HEK293 (cell line): ENCODE measurements at regions not wholly inside any gene's neighbourhood (a gene's known extent, or its start where the extent isn't known, plus 50 kb on each side); places are given as distances from the start of the nearest gene placed in this dataset.

Source experiments
- ATF2 ChIP-seq: fragments of 450-650 bp; formaldehyde crosslinking; IDR thresholded peaks from 2 replicates; pipeline ENCODE4 v1.5.1; 2016; ENCODE audit warnings: missing biosample characterization, missing genetic modification characterization, low read depth
- BCL11B ChIP-seq: fragments of 450-650 bp; formaldehyde crosslinking; IDR thresholded peaks from 2 replicates; pipeline ENCODE4 v1.5.1; 2016; ENCODE audit warnings: low read depth, missing biosample characterization, missing genetic modification characterization
- CTCF ChIP-seq: fragments of 450-650 bp; formaldehyde crosslinking; IDR thresholded peaks from 2 replicates; pipeline ENCODE4 v1.5.1; 2016; ENCODE audit warnings: missing biosample characterization, missing genetic modification characterization
- PRDM10 ChIP-seq: fragments of 450-650 bp; formaldehyde crosslinking; IDR thresholded peaks from 2 replicates; pipeline ENCODE4 v1.5.1; 2016; ENCODE audit warnings: missing biosample characterization, missing genetic modification characterization
- TCF7L2 ChIP-seq: IDR thresholded peaks from 2 replicates; pipeline ENCODE4 v1.6.1; 2011; ENCODE audit warnings: low read depth, mild to moderate bottlenecking, inconsistent platforms, low read length, moderate library complexity, borderline replicate concordance
- ZBTB48 ChIP-seq: fragments of 450-650 bp; formaldehyde crosslinking; IDR thresholded peaks from 2 replicates; pipeline ENCODE4 v1.5.1; 2016; ENCODE audit warnings: missing biosample characterization, missing genetic modification characterization
- ZNF114 ChIP-seq: fragments of 450-650 bp; formaldehyde crosslinking; IDR thresholded peaks from 2 replicates; pipeline ENCODE4 v1.5.0; 2017; ENCODE audit warnings: missing biosample characterization, missing genetic modification characterization
- ZNF138 ChIP-seq: fragments of 450-650 bp; formaldehyde crosslinking; IDR thresholded peaks from 2 replicates; pipeline ENCODE4 v1.5.1; 2016; ENCODE audit warnings: missing biosample characterization, missing genetic modification characterization, borderline replicate concordance
- ZNF174 ChIP-seq: fragments of 450-650 bp; formaldehyde crosslinking; IDR thresholded peaks from 2 replicates; pipeline ENCODE4 v1.5.0; 2017; ENCODE audit warnings: missing biosample characterization, mild to moderate bottlenecking, missing genetic modification characterization
- ZNF274 ChIP-seq, 2 experiments: fragments of 200-500 bp in 1 of 2; fragments of 450-650 bp in 1 of 2; sonication (Bioruptor generic) in 1 of 2; formaldehyde crosslinking in 1 of 2; IDR thresholded peaks; 2 replicates each; pipeline versions ENCODE4 v1.5.1 to v1.6.1; 2014 to 2016; ENCODE audit warnings: borderline replicate concordance in 1 of 2, inconsistent platforms in 1 of 2, low read length in 1 of 2, missing biosample characterization in 1 of 2, missing genetic modification characterization in 1 of 2
- ZNF311 ChIP-seq: fragments of 450-650 bp; formaldehyde crosslinking; IDR thresholded peaks from 2 replicates; pipeline ENCODE4 v1.5.1; 2017; ENCODE audit warnings: missing biosample characterization, missing genetic modification characterization, borderline replicate concordance
- ZNF416 ChIP-seq: fragments of 450-650 bp; formaldehyde crosslinking; IDR thresholded peaks from 2 replicates; pipeline ENCODE4 v1.5.1; 2016; ENCODE audit warnings: missing biosample characterization, missing genetic modification characterization
- ZNF660 ChIP-seq: fragments of 450-650 bp; IDR thresholded peaks from 2 replicates; pipeline ENCODE4 v1.5.1; 2018; ENCODE audit warnings: missing biosample characterization, mild to moderate bottlenecking, missing genetic modification characterization

DNA sequence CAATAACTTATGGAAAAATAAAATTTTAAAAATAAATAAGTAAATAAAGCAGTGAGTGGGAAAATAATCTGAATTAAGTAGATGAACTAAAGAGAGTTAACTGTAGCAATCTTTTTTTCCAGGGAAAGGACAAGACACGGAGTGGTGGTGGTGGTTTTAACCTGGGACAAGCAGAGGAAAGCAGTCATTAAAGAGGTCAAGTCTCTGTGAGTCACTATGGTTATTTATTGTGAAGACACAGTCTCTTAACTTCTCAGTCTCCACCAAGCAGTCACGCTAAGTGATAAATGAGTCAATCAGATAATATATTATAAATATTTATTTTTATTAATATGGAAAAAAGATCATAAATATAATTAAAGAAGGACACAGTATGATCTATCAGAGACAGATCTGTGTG, 228.1 kb upstream of the MEOX2 start:
- TF ChIP-seq ZNF174 (tag by site-specific recombination) (no peak), ATF2 (no peak), CTCF (tag by site-specific recombination) (no peak), ZNF660 (tag by site-specific recombination) (no peak), BCL11B (no peak), ZNF311 (tag by site-specific recombination) (no peak), TCF7L2 (no peak), ZNF416 (tag by site-specific recombination) (no peak), ZBTB48 (tag by site-specific recombination) (no peak), ZNF274 (IDR thresholded peaks at IDR 0.05; ENCODE audit: low read length) (no peak), ZNF274 (tag by site-specific recombination; IDR thresholded peaks at IDR 0.05; ENCODE audit: borderline replicate concordance) (no peak), ZNF114 (tag by site-specific recombination) (no peak), PRDM10 (tag by site-specific recombination) (no peak), ZNF138 (tag by site-specific recombination) (no peak)
